ENCODE measurements at regions not wholly inside any gene's neighbourhood (a gene's known extent, or its start where the extent isn't known, plus 50 kb on each side); places are given as distances from the start of the nearest gene placed in this dataset.
"Not testable (repeated sequence)": the region's sequence is repeated elsewhere in the genome, so short reads cannot be mapped to it uniquely, and the experiment has no call there.

DNA sequence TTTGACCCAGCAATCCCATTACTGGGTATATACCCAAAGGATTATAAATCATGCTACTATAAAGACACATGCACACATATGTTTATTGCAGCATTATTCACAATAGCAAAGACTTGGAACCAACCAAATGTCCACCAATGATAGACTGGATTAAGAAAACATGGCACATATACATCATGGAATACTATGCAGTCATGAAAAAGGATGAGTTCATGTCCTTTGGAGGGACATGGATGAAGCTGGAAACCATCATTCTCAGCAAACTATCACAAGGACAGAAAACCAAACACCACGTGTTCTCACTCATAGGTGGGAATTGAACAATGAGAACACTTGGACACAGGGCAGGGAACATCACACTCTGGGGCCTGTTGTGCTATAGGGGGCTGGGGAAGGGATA is 326.9 kb downstream of the INSIG2 start:
- H3K4me1 ChIP-seq (ENCODE audit: control insufficient read depth, insufficient read depth, low read depth, low read length); H4K91ac ChIP-seq (ENCODE audit: low read length); H3K4me3 ChIP-seq (ENCODE audit: insufficient read depth in 1 of 2, low read depth in 1 of 2, low read length in 2 of 2); H3K4ac ChIP-seq (ENCODE audit: low read depth in 1 of 2, low read length in 2 of 2); H3K27ac ChIP-seq (ENCODE audit: low read length, poor library complexity, severe bottlenecking); H3K18ac ChIP-seq (ENCODE audit: low read depth in 1 of 2, low read length in 2 of 2); H3K4me2 ChIP-seq (ENCODE audit: low read length, poor library complexity, severe bottlenecking); H2BK15ac ChIP-seq (ENCODE audit: low read depth, poor library complexity, severe bottlenecking); H2AK5ac ChIP-seq (ENCODE audit: low read length, severe bottlenecking); H2BK120ac ChIP-seq (ENCODE audit: low read depth, low read length); H2BK12ac ChIP-seq (ENCODE audit: low read length in 2 of 2); H3K79me1 ChIP-seq (replicated peaks; ENCODE audit: low read length, poor library complexity, severe bottlenecking); H2BK5ac ChIP-seq (ENCODE audit: low read depth, low read length, poor library complexity, severe bottlenecking); H3K23ac ChIP-seq (ENCODE audit: low read length in 2 of 2); H3K14ac ChIP-seq (ENCODE audit: low read length in 2 of 2); H3K9me3 ChIP-seq (ENCODE audit: control insufficient read depth, low read length); DNase-seq; H2AFZ ChIP-seq (ENCODE audit: low read depth, low read length); H3K27me3 ChIP-seq (ENCODE audit: control insufficient read depth in 1 of 2, insufficient read depth in 1 of 2, low read length in 2 of 2); H4K8ac ChIP-seq (ENCODE audit: low read length); H3K36me3 ChIP-seq (ENCODE audit: control insufficient read depth in 1 of 2, insufficient read depth in 2 of 2, low read depth in 1 of 2, low read length in 2 of 2); H3K9ac ChIP-seq (ENCODE audit: low read length): not testable (repeated sequence)
- WGBS: 60% methylated on average over 1 of the region's 1 CpG

DNA sequence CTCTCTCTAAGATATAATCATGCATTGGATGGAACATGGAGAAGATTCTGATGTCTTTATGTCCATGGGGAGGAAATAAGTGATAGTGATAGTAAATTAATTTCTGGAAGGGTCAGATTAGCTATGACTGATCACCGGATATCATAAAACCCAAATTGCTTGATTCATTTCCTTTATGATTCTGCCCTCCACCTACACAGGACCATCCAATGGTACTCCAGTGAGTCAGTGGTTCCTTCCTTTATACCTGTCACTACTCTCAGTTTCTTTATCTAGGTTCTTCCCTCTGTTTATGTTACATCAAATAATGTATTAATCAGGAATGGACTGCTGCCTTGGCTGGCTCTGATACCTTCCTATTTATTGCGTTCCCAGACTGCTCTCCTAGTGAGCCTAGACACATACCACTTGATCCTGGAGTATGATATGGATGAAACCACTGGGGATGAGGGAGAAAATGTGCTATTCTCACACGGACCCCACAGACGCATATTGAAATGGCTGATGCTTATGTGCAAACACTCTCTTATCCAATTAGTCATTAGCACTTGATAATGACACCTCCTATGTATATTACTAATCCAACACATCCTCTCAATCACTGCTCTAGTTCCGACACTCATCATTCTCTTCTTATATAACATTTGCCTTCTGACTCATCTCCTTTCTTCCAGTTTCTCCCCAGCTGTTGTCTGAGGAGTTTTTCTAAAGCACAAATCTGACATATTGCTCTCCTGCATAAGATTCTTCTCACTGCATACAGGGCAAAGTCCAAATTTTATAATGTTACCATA is 315.6 kb downstream of the INSIG2 start:
- no peak overlapping the region for H3K18ac ChIP-seq (ENCODE audit: low read depth in 1 of 2, low read length in 2 of 2)
- no peak overlapping the region for H3K4ac ChIP-seq (ENCODE audit: low read depth in 1 of 2, low read length in 2 of 2)
- no peak overlapping the region for H3K9ac ChIP-seq (ENCODE audit: low read length)
- peaks cover 32% of the 10 kb centered on the region for H3K9me3 ChIP-seq (ENCODE audit: control insufficient read depth, low read length)
- H2BK120ac ChIP-seq (ENCODE audit: low read depth, low read length): no peak overlapping the region
- no peak overlapping the region for H2BK5ac ChIP-seq (ENCODE audit: low read depth, low read length, poor library complexity, severe bottlenecking)
- no peak for DNase-seq
- H3K4me3 ChIP-seq (ENCODE audit: insufficient read depth in 1 of 2, low read depth in 1 of 2, low read length in 2 of 2): no peak overlapping the region
- no peak overlapping the region for H3K23ac ChIP-seq (ENCODE audit: low read length in 2 of 2)
- no peak overlapping the region for H3K14ac ChIP-seq (ENCODE audit: low read length in 2 of 2)
- H2AFZ ChIP-seq (ENCODE audit: low read depth, low read length): no peak overlapping the region
- H2BK15ac ChIP-seq (ENCODE audit: low read depth, poor library complexity, severe bottlenecking): no peak overlapping the region
- no peak overlapping the region for H3K4me2 ChIP-seq (ENCODE audit: low read length, poor library complexity, severe bottlenecking)
- H3K36me3 ChIP-seq (ENCODE audit: control insufficient read depth in 1 of 2, insufficient read depth in 2 of 2, low read depth in 1 of 2, low read length in 2 of 2): no peaks in the 10 kb centered on the region
- H3K27me3 ChIP-seq (ENCODE audit: control insufficient read depth in 1 of 2, insufficient read depth in 1 of 2, low read length in 2 of 2): no peaks in the 10 kb centered on the region
- 86% methylated on average over 4 of the region's 5 CpGs for WGBS
- H4K91ac ChIP-seq (ENCODE audit: low read length): no peak overlapping the region
- no peaks in the 10 kb centered on the region for H3K79me1 ChIP-seq (replicated peaks; ENCODE audit: low read length, poor library complexity, severe bottlenecking)
- H4K8ac ChIP-seq (ENCODE audit: low read length): no peak overlapping the region
- H3K4me1 ChIP-seq (ENCODE audit: control insufficient read depth, insufficient read depth, low read depth, low read length): no peaks in the 10 kb centered on the region
- H2AK5ac ChIP-seq (ENCODE audit: low read length, severe bottlenecking): no peak overlapping the region
- H3K27ac ChIP-seq (ENCODE audit: low read length, poor library complexity, severe bottlenecking): no peak overlapping the region
- no peak overlapping the region for H2BK12ac ChIP-seq (ENCODE audit: low read length in 2 of 2)

DNA sequence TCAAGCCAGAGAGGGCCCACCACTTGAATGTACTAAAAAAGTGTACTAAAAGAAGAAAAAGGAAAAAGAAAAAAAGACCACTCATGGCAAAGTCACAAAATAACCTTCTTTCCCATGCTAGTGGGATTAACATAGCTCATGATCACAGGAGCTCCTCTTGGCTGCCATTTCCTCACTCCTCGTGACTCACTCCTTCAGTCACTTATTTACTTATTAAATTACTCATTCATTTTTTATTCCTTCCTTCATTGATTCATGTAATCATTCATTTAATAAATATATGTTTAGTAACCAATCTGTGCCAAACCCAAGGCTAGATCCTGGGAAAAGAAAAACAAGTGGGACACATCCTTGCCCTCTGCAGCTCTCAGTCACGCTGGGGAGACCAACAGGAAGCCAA is 300.5 kb downstream of the INSIG2 start:
- Histone ChIP-seq H2BK120ac (ENCODE audit: low read depth, low read length) (no peak overlapping the region), H2AFZ (ENCODE audit: low read depth, low read length) (no peak overlapping the region), H3K4me2 (ENCODE audit: low read length, poor library complexity, severe bottlenecking) (no peak overlapping the region), H4K91ac (ENCODE audit: low read length) (no peak overlapping the region), H3K4me1 (ENCODE audit: control insufficient read depth, insufficient read depth, low read depth, low read length) (peaks cover 3% of the 10 kb centered on the region), H3K23ac (ENCODE audit: low read length in 2 of 2) (no peak overlapping the region), H3K36me3 (ENCODE audit: control insufficient read depth in 1 of 2, insufficient read depth in 2 of 2, low read depth in 1 of 2, low read length in 2 of 2) (no peaks in the 10 kb centered on the region), H2BK15ac (ENCODE audit: low read depth, poor library complexity, severe bottlenecking) (no peak overlapping the region), H2AK5ac (ENCODE audit: low read length, severe bottlenecking) (no peak overlapping the region), H4K8ac (ENCODE audit: low read length) (no peak overlapping the region), H3K9ac (ENCODE audit: low read length) (peak overlapping the region; percentile 21), H2BK12ac (ENCODE audit: low read length in 2 of 2) (no peak overlapping the region), H3K4ac (ENCODE audit: low read depth in 1 of 2, low read length in 2 of 2) (no peak overlapping the region), H3K4me3 (ENCODE audit: insufficient read depth in 1 of 2, low read depth in 1 of 2, low read length in 2 of 2) (no peak overlapping the region), H3K9me3 (ENCODE audit: control insufficient read depth, low read length) (peaks cover 3% of the 10 kb centered on the region), H3K18ac (ENCODE audit: low read depth in 1 of 2, low read length in 2 of 2) (no peak overlapping the region), H2BK5ac (ENCODE audit: low read depth, low read length, poor library complexity, severe bottlenecking) (no peak overlapping the region), H3K27me3 (ENCODE audit: control insufficient read depth in 1 of 2, insufficient read depth in 1 of 2, low read length in 2 of 2) (no peaks in the 10 kb centered on the region), H3K27ac (ENCODE audit: low read length, poor library complexity, severe bottlenecking) (no peak overlapping the region), H3K14ac (ENCODE audit: low read length in 2 of 2) (no peak overlapping the region), H3K79me1 (replicated peaks; ENCODE audit: low read length, poor library complexity, severe bottlenecking) (no peaks in the 10 kb centered on the region)
- WGBS: 52% methylated on average over 2 of the region's 2 CpGs
- DNase-seq: no peak

DNA sequence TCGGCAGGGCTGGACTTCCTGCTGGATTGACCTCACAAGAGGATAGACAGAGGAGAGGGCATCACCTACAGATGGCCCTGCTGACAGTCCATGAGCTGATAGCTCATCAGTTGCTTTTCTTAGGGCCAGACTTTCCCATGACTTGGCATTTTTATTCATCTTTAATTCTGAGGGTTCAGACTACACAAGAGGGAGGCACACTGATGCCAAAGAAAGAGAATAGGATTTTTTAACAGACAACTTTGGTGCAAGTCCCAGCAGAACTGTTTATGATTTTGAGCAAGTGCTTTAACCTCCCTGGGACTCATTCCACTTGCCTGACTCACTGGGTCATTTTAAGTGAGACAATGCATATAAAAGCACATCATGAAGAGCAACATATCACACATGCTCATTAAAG is 299.2 kb downstream of the INSIG2 start:
- Histone ChIP-seq H3K9me3 (ENCODE audit: control insufficient read depth, low read length) (peaks cover 3% of the 10 kb centered on the region), H2AFZ (ENCODE audit: low read depth, low read length) (no peak overlapping the region), H3K79me1 (replicated peaks; ENCODE audit: low read length, poor library complexity, severe bottlenecking) (no peaks in the 10 kb centered on the region), H3K4ac (ENCODE audit: low read depth in 1 of 2, low read length in 2 of 2) (no peak overlapping the region), H3K27ac (ENCODE audit: low read length, poor library complexity, severe bottlenecking) (no peak overlapping the region), H2AK5ac (ENCODE audit: low read length, severe bottlenecking) (no peak overlapping the region), H3K27me3 (ENCODE audit: control insufficient read depth in 1 of 2, insufficient read depth in 1 of 2, low read length in 2 of 2) (no peaks in the 10 kb centered on the region), H4K91ac (ENCODE audit: low read length) (no peak overlapping the region), H2BK12ac (ENCODE audit: low read length in 2 of 2) (no peak overlapping the region), H2BK120ac (ENCODE audit: low read depth, low read length) (no peak overlapping the region), H2BK5ac (ENCODE audit: low read depth, low read length, poor library complexity, severe bottlenecking) (no peak overlapping the region), H3K4me3 (ENCODE audit: insufficient read depth in 1 of 2, low read depth in 1 of 2, low read length in 2 of 2) (no peak overlapping the region), H3K18ac (ENCODE audit: low read depth in 1 of 2, low read length in 2 of 2) (no peak overlapping the region), H3K14ac (ENCODE audit: low read length in 2 of 2) (no peak overlapping the region), H2BK15ac (ENCODE audit: low read depth, poor library complexity, severe bottlenecking) (no peak overlapping the region), H3K4me2 (ENCODE audit: low read length, poor library complexity, severe bottlenecking) (no peak overlapping the region), H3K36me3 (ENCODE audit: control insufficient read depth in 1 of 2, insufficient read depth in 2 of 2, low read depth in 1 of 2, low read length in 2 of 2) (no peaks in the 10 kb centered on the region), H3K9ac (ENCODE audit: low read length) (peak overlapping the region; percentile 23), H3K4me1 (ENCODE audit: control insufficient read depth, insufficient read depth, low read depth, low read length) (peaks cover 3% of the 10 kb centered on the region), H4K8ac (ENCODE audit: low read length) (no peak overlapping the region), H3K23ac (ENCODE audit: low read length in 2 of 2) (no peak overlapping the region)
- WGBS: 57% methylated on average over 1 of the region's 1 CpG
- no peak for DNase-seq
